ENCODE measurements at regions not wholly inside any gene's neighbourhood (a gene's known extent, or its start where the extent isn't known, plus 50 kb on each side); places are given as distances from the start of the nearest gene placed in this dataset.

GRCh38 chr11:103673773-103674172 is 362.7 kb upstream of the DDI1 start:
- no peak for DNase-seq

GRCh38 chr11:103676413-103676812 is 360.0 kb upstream of the DDI1 start:
- no peak for DNase-seq

- DNase-seq: no peak
Observed at GRCh38 chr11:103680826-103681225, 355.6 kb upstream of the DDI1 start.

- no peak for DNase-seq
Observed at GRCh38 chr11:103681855-103682254, 354.6 kb upstream of the DDI1 start.

GRCh38 chr11:103682318-103683184 is 353.9 kb upstream of the DDI1 start:
- peak; percentile 35 for DNase-seq

GRCh38 chr11:103683576-103683975 is 352.9 kb upstream of the DDI1 start:
- DNase-seq: no peak

- no peak for DNase-seq
Observed at GRCh38 chr11:103688924-103689323, 347.5 kb upstream of the DDI1 start.

GRCh38 chr11:103690356-103690755 is 346.1 kb upstream of the DDI1 start:
- DNase-seq: no peak

- no peak for DNase-seq
Observed at GRCh38 chr11:103696123-103696522, 340.3 kb upstream of the DDI1 start.

GRCh38 chr11:103699216-103699615 is 337.2 kb upstream of the DDI1 start:
- no peak for DNase-seq

GRCh38 chr11:103699656-103700055 is 336.8 kb upstream of the DDI1 start:
- no peak for DNase-seq

- no peak for DNase-seq
Observed at GRCh38 chr11:103700622-103701021, 335.8 kb upstream of the DDI1 start.

GRCh38 chr11:103703437-103703836 is 333.0 kb upstream of the DDI1 start:
- no peak for DNase-seq

GRCh38 chr11:103703954-103704353 is 332.5 kb upstream of the DDI1 start:
- no peak for DNase-seq

- no peak for DNase-seq
Observed at GRCh38 chr11:103705642-103706041, 330.8 kb upstream of the DDI1 start.

GRCh38 chr11:103709371-103709770 is 327.1 kb upstream of the DDI1 start:
- DNase-seq: no peak

GRCh38 chr11:103714246-103714645 is 322.2 kb upstream of the DDI1 start:
- no peak for DNase-seq

- no peak for DNase-seq
Observed at GRCh38 chr11:103716363-103716762, 320.1 kb upstream of the DDI1 start.

GRCh38 chr11:103727262-103727661 is 309.2 kb upstream of the DDI1 start:
- no peak for DNase-seq

- DNase-seq: no peak
Observed at GRCh38 chr11:103729617-103730016, 306.8 kb upstream of the DDI1 start.

- DNase-seq: no peak
Observed at GRCh38 chr11:103730131-103730940, 306.1 kb upstream of the DDI1 start.

- no peak for DNase-seq
Observed at GRCh38 chr11:103731670-103732069, 304.8 kb upstream of the DDI1 start.

GRCh38 chr11:103733889-103734288 is 302.6 kb upstream of the DDI1 start:
- no peak for DNase-seq

GRCh38 chr11:103735497-103736032 is 300.9 kb upstream of the DDI1 start:
- no peak for DNase-seq
